ENCODE measurements at regions not wholly inside any gene's neighbourhood (a gene's known extent, or its start where the extent isn't known, plus 50 kb on each side); places are given as distances from the start of the nearest gene placed in this dataset.

GRCh38 chr15:98441599-98441998, 206.7 kb upstream of the IGF1R start:
- TF ChIP-seq CTCF (IDR thresholded peaks at IDR 0.05) (no peak), POLR2A (IDR thresholded peaks at IDR 0.05) (no peak)
